HepG2 (cell line): ENCODE measurements at regions not wholly inside any gene's neighbourhood (a gene's known extent, or its start where the extent isn't known, plus 50 kb on each side); places are given as distances from the start of the nearest gene placed in this dataset.

ENCODE experiments used
- KLF6 ChIP-seq: IDR thresholded peaks from 2 replicates; pipeline ENCODE4 v1.8.0; 2016; ENCODE audit warnings: missing biosample characterization, missing genetic modification reagents
- NR2F1 ChIP-seq, 2 experiments: fragments of 450-650 bp in 1 of 2; formaldehyde crosslinking in 1 of 2; IDR thresholded peaks; 2 replicates each; pipeline versions ENCODE4 v1.5.0 to v1.6.1; 2016 to 2020; ENCODE audit warnings: mild to moderate bottlenecking in 1 of 2, missing compliant biosample characterization in 1 of 2, missing genetic modification reagents in 1 of 2, moderate library complexity in 1 of 2
- POLR2A ChIP-seq, 2 experiments: IDR thresholded peaks; 2 replicates each; pipeline ENCODE4 v1.6.1; 2011; ENCODE audit warnings: low read depth in 2 of 2, low read length in 2 of 2, mild to moderate bottlenecking in 1 of 2, moderate library complexity in 1 of 2; ENCODE audit not compliant: insufficient read depth in 1 of 2
- ZNF546 ChIP-seq: sonication (generic); formaldehyde crosslinking; conservative IDR thresholded peaks from 2 replicates; pipeline ENCODE4 v1.8.1; 2023; ENCODE audit warnings: mild to moderate bottlenecking, missing genetic modification reagents
- TF ChIP-seq, protein P1 (sequence below): sonication (generic); formaldehyde crosslinking; IDR thresholded peaks from 2 replicates; pipeline ENCODE4 v1.9.0; 2021; ENCODE audit warnings: mild to moderate bottlenecking, missing genetic modification reagents
- TF ChIP-seq, protein P2 (sequence below): sonication (generic); IDR thresholded peaks from 2 replicates; pipeline ENCODE4 v1.6.1; 2016; ENCODE audit warnings: low read depth, borderline replicate concordance
- TF ChIP-seq, protein P3 (sequence below): IDR thresholded peaks from 2 replicates; pipeline ENCODE4 v1.4.0; 2020; ENCODE audit warnings: mild to moderate bottlenecking, missing genetic modification reagents
- TF ChIP-seq, protein P4 (sequence below): IDR thresholded peaks from 2 replicates; pipeline ENCODE4 v1.6.1; 2016; ENCODE audit warnings: low read depth, missing genetic modification reagents, missing compliant biosample characterization
- TF ChIP-seq, protein P5 (sequence below): sonication (generic); formaldehyde crosslinking; IDR thresholded peaks from 2 replicates; pipeline ENCODE4 v1.8.0; 2022; ENCODE audit warnings: mild to moderate bottlenecking, missing genetic modification reagents

DNA sequence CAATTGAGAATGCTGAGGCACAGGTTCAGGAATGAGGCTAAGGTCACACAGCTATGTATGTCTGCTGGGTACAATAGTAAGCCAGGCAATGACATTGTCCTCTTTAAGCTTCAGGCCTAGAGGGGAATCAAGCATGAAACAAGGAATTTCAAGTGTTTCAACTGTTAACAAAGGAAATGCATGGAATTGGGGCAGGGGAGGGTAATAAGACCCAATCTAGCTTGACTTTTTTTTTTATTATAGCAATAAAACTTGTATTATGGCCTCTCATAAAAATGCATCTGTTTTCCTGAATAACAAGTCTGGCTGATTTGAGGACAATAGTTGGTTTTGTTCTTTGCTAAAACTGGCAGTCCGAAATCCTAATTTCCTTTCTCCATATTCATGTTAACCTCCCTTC lies 336.7 kb downstream of the CBLN4 start (continued):
- TF ChIP-seq, protein P1, sequence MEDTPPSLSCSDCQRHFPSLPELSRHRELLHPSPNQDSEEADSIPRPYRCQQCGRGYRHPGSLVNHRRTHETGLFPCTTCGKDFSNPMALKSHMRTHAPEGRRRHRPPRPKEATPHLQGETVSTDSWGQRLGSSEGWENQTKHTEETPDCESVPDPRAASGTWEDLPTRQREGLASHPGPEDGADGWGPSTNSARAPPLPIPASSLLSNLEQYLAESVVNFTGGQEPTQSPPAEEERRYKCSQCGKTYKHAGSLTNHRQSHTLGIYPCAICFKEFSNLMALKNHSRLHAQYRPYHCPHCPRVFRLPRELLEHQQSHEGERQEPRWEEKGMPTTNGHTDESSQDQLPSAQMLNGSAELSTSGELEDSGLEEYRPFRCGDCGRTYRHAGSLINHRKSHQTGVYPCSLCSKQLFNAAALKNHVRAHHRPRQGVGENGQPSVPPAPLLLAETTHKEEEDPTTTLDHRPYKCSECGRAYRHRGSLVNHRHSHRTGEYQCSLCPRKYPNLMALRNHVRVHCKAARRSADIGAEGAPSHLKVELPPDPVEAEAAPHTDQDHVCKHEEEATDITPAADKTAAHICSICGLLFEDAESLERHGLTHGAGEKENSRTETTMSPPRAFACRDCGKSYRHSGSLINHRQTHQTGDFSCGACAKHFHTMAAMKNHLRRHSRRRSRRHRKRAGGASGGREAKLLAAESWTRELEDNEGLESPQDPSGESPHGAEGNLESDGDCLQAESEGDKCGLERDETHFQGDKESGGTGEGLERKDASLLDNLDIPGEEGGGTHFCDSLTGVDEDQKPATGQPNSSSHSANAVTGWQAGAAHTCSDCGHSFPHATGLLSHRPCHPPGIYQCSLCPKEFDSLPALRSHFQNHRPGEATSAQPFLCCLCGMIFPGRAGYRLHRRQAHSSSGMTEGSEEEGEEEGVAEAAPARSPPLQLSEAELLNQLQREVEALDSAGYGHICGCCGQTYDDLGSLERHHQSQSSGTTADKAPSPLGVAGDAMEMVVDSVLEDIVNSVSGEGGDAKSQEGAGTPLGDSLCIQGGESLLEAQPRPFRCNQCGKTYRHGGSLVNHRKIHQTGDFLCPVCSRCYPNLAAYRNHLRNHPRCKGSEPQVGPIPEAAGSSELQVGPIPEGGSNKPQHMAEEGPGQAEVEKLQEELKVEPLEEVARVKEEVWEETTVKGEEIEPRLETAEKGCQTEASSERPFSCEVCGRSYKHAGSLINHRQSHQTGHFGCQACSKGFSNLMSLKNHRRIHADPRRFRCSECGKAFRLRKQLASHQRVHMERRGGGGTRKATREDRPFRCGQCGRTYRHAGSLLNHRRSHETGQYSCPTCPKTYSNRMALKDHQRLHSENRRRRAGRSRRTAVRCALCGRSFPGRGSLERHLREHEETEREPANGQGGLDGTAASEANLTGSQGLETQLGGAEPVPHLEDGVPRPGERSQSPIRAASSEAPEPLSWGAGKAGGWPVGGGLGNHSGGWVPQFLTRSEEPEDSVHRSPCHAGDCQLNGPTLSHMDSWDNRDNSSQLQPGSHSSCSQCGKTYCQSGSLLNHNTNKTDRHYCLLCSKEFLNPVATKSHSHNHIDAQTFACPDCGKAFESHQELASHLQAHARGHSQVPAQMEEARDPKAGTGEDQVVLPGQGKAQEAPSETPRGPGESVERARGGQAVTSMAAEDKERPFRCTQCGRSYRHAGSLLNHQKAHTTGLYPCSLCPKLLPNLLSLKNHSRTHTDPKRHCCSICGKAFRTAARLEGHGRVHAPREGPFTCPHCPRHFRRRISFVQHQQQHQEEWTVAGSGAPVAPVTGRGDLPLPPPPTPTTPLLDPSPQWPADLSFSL (CRISPR knock-in tag), result no peak
- TF ChIP-seq, protein P2, sequence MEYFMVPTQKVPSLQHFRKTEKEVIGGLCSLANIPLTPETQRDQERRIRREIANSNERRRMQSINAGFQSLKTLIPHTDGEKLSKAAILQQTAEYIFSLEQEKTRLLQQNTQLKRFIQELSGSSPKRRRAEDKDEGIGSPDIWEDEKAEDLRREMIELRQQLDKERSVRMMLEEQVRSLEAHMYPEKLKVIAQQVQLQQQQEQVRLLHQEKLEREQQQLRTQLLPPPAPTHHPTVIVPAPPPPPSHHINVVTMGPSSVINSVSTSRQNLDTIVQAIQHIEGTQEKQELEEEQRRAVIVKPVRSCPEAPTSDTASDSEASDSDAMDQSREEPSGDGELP, result no peak
- TF ChIP-seq POLR2A (IDR thresholded peaks at IDR 0.05; ENCODE audit: insufficient read depth in 1 of 2, low read depth in 2 of 2, low read length in 2 of 2) (no peak), ZNF546 (no peak), NR2F1 (CRISPR knock-in tag; IDR thresholded peaks at IDR 0.05) (no peak), KLF6 (no peak)
- TF ChIP-seq, protein P3, sequence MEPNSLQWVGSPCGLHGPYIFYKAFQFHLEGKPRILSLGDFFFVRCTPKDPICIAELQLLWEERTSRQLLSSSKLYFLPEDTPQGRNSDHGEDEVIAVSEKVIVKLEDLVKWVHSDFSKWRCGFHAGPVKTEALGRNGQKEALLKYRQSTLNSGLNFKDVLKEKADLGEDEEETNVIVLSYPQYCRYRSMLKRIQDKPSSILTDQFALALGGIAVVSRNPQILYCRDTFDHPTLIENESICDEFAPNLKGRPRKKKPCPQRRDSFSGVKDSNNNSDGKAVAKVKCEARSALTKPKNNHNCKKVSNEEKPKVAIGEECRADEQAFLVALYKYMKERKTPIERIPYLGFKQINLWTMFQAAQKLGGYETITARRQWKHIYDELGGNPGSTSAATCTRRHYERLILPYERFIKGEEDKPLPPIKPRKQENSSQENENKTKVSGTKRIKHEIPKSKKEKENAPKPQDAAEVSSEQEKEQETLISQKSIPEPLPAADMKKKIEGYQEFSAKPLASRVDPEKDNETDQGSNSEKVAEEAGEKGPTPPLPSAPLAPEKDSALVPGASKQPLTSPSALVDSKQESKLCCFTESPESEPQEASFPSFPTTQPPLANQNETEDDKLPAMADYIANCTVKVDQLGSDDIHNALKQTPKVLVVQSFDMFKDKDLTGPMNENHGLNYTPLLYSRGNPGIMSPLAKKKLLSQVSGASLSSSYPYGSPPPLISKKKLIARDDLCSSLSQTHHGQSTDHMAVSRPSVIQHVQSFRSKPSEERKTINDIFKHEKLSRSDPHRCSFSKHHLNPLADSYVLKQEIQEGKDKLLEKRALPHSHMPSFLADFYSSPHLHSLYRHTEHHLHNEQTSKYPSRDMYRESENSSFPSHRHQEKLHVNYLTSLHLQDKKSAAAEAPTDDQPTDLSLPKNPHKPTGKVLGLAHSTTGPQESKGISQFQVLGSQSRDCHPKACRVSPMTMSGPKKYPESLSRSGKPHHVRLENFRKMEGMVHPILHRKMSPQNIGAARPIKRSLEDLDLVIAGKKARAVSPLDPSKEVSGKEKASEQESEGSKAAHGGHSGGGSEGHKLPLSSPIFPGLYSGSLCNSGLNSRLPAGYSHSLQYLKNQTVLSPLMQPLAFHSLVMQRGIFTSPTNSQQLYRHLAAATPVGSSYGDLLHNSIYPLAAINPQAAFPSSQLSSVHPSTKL (CRISPR knock-in tag), result no peak
- TF ChIP-seq, protein P4, sequence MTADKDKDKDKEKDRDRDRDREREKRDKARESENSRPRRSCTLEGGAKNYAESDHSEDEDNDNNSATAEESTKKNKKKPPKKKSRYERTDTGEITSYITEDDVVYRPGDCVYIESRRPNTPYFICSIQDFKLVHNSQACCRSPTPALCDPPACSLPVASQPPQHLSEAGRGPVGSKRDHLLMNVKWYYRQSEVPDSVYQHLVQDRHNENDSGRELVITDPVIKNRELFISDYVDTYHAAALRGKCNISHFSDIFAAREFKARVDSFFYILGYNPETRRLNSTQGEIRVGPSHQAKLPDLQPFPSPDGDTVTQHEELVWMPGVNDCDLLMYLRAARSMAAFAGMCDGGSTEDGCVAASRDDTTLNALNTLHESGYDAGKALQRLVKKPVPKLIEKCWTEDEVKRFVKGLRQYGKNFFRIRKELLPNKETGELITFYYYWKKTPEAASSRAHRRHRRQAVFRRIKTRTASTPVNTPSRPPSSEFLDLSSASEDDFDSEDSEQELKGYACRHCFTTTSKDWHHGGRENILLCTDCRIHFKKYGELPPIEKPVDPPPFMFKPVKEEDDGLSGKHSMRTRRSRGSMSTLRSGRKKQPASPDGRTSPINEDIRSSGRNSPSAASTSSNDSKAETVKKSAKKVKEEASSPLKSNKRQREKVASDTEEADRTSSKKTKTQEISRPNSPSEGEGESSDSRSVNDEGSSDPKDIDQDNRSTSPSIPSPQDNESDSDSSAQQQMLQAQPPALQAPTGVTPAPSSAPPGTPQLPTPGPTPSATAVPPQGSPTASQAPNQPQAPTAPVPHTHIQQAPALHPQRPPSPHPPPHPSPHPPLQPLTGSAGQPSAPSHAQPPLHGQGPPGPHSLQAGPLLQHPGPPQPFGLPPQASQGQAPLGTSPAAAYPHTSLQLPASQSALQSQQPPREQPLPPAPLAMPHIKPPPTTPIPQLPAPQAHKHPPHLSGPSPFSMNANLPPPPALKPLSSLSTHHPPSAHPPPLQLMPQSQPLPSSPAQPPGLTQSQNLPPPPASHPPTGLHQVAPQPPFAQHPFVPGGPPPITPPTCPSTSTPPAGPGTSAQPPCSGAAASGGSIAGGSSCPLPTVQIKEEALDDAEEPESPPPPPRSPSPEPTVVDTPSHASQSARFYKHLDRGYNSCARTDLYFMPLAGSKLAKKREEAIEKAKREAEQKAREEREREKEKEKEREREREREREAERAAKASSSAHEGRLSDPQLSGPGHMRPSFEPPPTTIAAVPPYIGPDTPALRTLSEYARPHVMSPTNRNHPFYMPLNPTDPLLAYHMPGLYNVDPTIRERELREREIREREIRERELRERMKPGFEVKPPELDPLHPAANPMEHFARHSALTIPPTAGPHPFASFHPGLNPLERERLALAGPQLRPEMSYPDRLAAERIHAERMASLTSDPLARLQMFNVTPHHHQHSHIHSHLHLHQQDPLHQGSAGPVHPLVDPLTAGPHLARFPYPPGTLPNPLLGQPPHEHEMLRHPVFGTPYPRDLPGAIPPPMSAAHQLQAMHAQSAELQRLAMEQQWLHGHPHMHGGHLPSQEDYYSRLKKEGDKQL, result no peak
- TF ChIP-seq, protein P5, sequence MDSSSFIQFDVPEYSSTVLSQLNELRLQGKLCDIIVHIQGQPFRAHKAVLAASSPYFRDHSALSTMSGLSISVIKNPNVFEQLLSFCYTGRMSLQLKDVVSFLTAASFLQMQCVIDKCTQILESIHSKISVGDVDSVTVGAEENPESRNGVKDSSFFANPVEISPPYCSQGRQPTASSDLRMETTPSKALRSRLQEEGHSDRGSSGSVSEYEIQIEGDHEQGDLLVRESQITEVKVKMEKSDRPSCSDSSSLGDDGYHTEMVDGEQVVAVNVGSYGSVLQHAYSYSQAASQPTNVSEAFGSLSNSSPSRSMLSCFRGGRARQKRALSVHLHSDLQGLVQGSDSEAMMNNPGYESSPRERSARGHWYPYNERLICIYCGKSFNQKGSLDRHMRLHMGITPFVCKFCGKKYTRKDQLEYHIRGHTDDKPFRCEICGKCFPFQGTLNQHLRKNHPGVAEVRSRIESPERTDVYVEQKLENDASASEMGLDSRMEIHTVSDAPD, result no peak
